H9 (cell line): ENCODE measurements at regions not wholly inside any gene's neighbourhood (a gene's known extent, or its start where the extent isn't known, plus 50 kb on each side); places are given as distances from the start of the nearest gene placed in this dataset.

ENCODE experiments used
- DNase-seq: peaks from one replicate; pipeline ENCODE4 v3.0.0-alpha.2; 2017
- H2AFZ ChIP-seq: one replicate; pipeline ENCODE4 v1.6.1; 2013; ENCODE audit warnings: mild to moderate bottlenecking, low read length, control low read depth, moderate library complexity
- H2AK5ac ChIP-seq: 2 replicates; pipeline ENCODE4 v1.6.1; 2013; ENCODE audit warnings: low read length, control low read depth, mixed read lengths; ENCODE audit not compliant: insufficient read length
- H2BK120ac ChIP-seq: one replicate; pipeline ENCODE4 v1.6.1; 2013; ENCODE audit warnings: low read depth, mild to moderate bottlenecking, low read length, control low read depth, inconsistent platforms; ENCODE audit not compliant: poor library complexity, severe bottlenecking
- H2BK12ac ChIP-seq: 2 replicates; pipeline ENCODE4 v1.6.1; 2013; ENCODE audit warnings: low read length, control low read depth, mixed read lengths, low read depth; ENCODE audit not compliant: insufficient read length
- H2BK15ac ChIP-seq: 2 replicates; pipeline ENCODE4 v1.6.1; 2013; ENCODE audit warnings: low read depth, low read length, control low read depth
- H2BK20ac ChIP-seq: one replicate; pipeline ENCODE4 v1.6.1; 2013; ENCODE audit warnings: low read depth, mild to moderate bottlenecking, low read length, control low read depth, inconsistent platforms; ENCODE audit not compliant: poor library complexity, severe bottlenecking
- H2BK5ac ChIP-seq: 2 replicates; pipeline ENCODE4 v1.6.1; 2013; ENCODE audit warnings: low read length, control low read depth, mixed read lengths; ENCODE audit not compliant: insufficient read length
- H3K14ac ChIP-seq: 2 replicates; pipeline ENCODE4 v1.6.1; 2013; ENCODE audit warnings: low read length, control low read depth; ENCODE audit not compliant: insufficient read depth
- H3K18ac ChIP-seq: 2 replicates; pipeline ENCODE4 v1.6.1; 2013; ENCODE audit warnings: low read depth, mild to moderate bottlenecking, mixed read lengths, low read length, control low read depth; ENCODE audit not compliant: insufficient read length
- H3K23ac ChIP-seq: 2 replicates; pipeline ENCODE4 v1.6.1; 2013; ENCODE audit warnings: low read length, control low read depth, mixed read lengths, low read depth; ENCODE audit not compliant: insufficient read length
- H3K23me2 ChIP-seq: 2 replicates; pipeline ENCODE4 v1.6.1; 2013; ENCODE audit warnings: low read depth, mild to moderate bottlenecking, mixed read lengths, low read length, control low read depth; ENCODE audit not compliant: insufficient read length, poor library complexity, severe bottlenecking
- H3K27ac ChIP-seq: 2 replicates; pipeline ENCODE4 v1.5.1; 2013; ENCODE audit warnings: low read length, control low read depth, mixed read lengths, low read depth; ENCODE audit not compliant: insufficient read length
- H3K27me3 ChIP-seq: 2 replicates; pipeline ENCODE4 v1.6.1; 2013; ENCODE audit warnings: low read length, control low read depth, inconsistent platforms; ENCODE audit not compliant: insufficient read depth
- H3K4ac ChIP-seq: 2 replicates; pipeline ENCODE4 v1.6.1; 2013; ENCODE audit warnings: low read depth, mild to moderate bottlenecking, control low read depth, inconsistent platforms, low read length, moderate library complexity
- H3K4me1 ChIP-seq: 2 replicates; pipeline ENCODE4 v1.6.1; 2013; ENCODE audit warnings: low read length, control low read depth, inconsistent platforms; ENCODE audit not compliant: insufficient read depth
- H3K4me2 ChIP-seq: 2 replicates; pipeline ENCODE4 v1.6.1; 2013; ENCODE audit warnings: low read length, control low read depth, mixed read lengths; ENCODE audit not compliant: insufficient read length, insufficient read depth
- H3K56ac ChIP-seq: 2 replicates; pipeline ENCODE4 v1.6.1; 2013; ENCODE audit warnings: low read depth, mild to moderate bottlenecking, mixed read lengths, low read length, control low read depth; ENCODE audit not compliant: insufficient read length
- H3K79me1 ChIP-seq: 2 replicates; pipeline ENCODE4 v1.6.1; 2013; ENCODE audit warnings: low read depth, mild to moderate bottlenecking, moderate library complexity, low read length, control low read depth, inconsistent platforms; ENCODE audit not compliant: insufficient read depth, poor library complexity, severe bottlenecking
- H3K79me2 ChIP-seq: 2 replicates; pipeline ENCODE4 v1.6.1; 2013; ENCODE audit warnings: low read length, control low read depth, inconsistent platforms; ENCODE audit not compliant: insufficient read depth
- H3K9ac ChIP-seq: 2 replicates; pipeline ENCODE4 v1.6.1; 2013; ENCODE audit warnings: low read length, control low read depth, mixed read lengths; ENCODE audit not compliant: insufficient read length; ENCODE audit errors: extremely low read depth
- H3K9me3 ChIP-seq: one replicate; pipeline ENCODE4 v1.6.1; 2013; ENCODE audit warnings: low read depth, low read length, inconsistent platforms; ENCODE audit not compliant: control insufficient read depth
- H3T11ph ChIP-seq: one replicate; pipeline ENCODE4 v1.6.1; 2013; ENCODE audit warnings: mild to moderate bottlenecking, low read length, control low read depth, inconsistent platforms
- H4K20me1 ChIP-seq: one replicate; pipeline ENCODE4 v1.6.1; 2013; ENCODE audit not compliant: control insufficient read depth, insufficient read length, insufficient read depth
- H4K5ac ChIP-seq: 2 replicates; pipeline ENCODE4 v1.6.1; 2013; ENCODE audit warnings: low read depth, mild to moderate bottlenecking, mixed read lengths, low read length, control low read depth; ENCODE audit not compliant: insufficient read length
- H4K8ac ChIP-seq: replicated peaks from 2 replicates; pipeline ENCODE4 v1.6.1; 2013; ENCODE audit warnings: low read length, control low read depth, mixed read lengths, low read depth; ENCODE audit not compliant: insufficient read length
- H4K91ac ChIP-seq: 2 replicates; pipeline ENCODE4 v1.6.1; 2013; ENCODE audit warnings: low read depth, mild to moderate bottlenecking, moderate library complexity, mixed read lengths, low read length, control low read depth; ENCODE audit not compliant: insufficient read length
- H3K27ac Mint-ChIP-seq, 3 experiments: 2 replicates in 2 of 3; 3 replicates in 1 of 3; pipeline ENCODE4 v1.8.0; 2020 to 2021; ENCODE audit warnings: mixed read lengths in 3 of 3, mild to moderate bottlenecking in 1 of 3, moderate library complexity in 1 of 3
- H3K27me3 Mint-ChIP-seq: 2 replicates; pipeline ENCODE4 v1.8.0; 2021; ENCODE audit warnings: low read depth, mild to moderate bottlenecking, moderate library complexity, mixed read lengths
- H3K36me3 Mint-ChIP-seq, 3 experiments: 2 replicates in 2 of 3; 3 replicates in 1 of 3; pipeline ENCODE4 v1.8.0; 2020 to 2021; ENCODE audit warnings: low read depth in 3 of 3, mixed read lengths in 3 of 3; ENCODE audit not compliant: insufficient read depth in 1 of 3
- H3K4me1 Mint-ChIP-seq, 2 experiments: 2 replicates each; pipeline ENCODE4 v1.8.0; 2020; ENCODE audit warnings: mixed read lengths in 2 of 2
- H3K4me3 Mint-ChIP-seq, 2 experiments: 2 replicates in 1 of 2; 3 replicates in 1 of 2; pipeline ENCODE4 v1.8.0; 2020 to 2021; ENCODE audit warnings: mild to moderate bottlenecking in 2 of 2, mixed read lengths in 2 of 2, moderate library complexity in 1 of 2
- H3K9me3 Mint-ChIP-seq, 2 experiments: 2 replicates in 1 of 2; 3 replicates in 1 of 2; pipeline ENCODE4 v1.8.0; 2020; ENCODE audit warnings: mild to moderate bottlenecking in 2 of 2, mixed read lengths in 2 of 2, moderate library complexity in 1 of 2
- WGBS: extraction: QIAGEN DNeasy Blood & Tissue Kit; methylation state at CpG from one replicate; pipeline ENCODE4 v1.1.7; 2013; ENCODE audit warnings: missing lambda C conversion rate, low lambda C conversion rate, mixed read lengths; ENCODE audit not compliant: insufficient read length; ENCODE audit errors: extremely low coverage; 5-methylcytosine and 5-hydroxymethylcytosine counted together
- TF ChIP-seq, protein P1 (sequence below): fragments of 200-600 bp; sonication (generic); conservative IDR thresholded peaks from 3 replicates; pipeline ENCODE4 v1.8.0; 2021; ENCODE audit warnings: antibody characterized with exemption, mild to moderate bottlenecking

DNA sequence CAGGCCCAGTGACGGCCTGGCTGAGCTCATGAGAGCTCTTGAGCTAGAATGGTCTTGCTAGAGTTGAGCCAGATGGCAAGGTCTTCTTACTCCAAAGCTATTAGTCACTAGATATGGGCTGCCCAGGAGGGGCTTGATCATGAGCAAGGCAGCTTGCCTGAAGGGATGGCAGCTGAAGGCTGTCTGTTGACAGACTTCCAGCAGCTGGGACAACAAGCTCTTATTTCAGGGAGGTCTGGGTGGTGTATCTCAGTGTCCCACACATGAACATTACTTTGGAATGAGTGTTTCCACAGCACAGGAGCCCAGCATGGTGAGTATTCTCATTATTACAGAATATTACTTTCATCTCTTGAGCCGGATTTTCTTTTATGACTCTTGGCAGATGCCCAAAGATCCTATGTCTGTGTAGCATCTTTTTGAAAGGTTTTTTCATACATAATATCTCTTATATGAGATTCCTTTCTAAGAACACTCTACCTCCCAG is 414.1 kb downstream of the ARHGEF28 start:
- DNase-seq, result no peak
- TF ChIP-seq, protein P1, sequence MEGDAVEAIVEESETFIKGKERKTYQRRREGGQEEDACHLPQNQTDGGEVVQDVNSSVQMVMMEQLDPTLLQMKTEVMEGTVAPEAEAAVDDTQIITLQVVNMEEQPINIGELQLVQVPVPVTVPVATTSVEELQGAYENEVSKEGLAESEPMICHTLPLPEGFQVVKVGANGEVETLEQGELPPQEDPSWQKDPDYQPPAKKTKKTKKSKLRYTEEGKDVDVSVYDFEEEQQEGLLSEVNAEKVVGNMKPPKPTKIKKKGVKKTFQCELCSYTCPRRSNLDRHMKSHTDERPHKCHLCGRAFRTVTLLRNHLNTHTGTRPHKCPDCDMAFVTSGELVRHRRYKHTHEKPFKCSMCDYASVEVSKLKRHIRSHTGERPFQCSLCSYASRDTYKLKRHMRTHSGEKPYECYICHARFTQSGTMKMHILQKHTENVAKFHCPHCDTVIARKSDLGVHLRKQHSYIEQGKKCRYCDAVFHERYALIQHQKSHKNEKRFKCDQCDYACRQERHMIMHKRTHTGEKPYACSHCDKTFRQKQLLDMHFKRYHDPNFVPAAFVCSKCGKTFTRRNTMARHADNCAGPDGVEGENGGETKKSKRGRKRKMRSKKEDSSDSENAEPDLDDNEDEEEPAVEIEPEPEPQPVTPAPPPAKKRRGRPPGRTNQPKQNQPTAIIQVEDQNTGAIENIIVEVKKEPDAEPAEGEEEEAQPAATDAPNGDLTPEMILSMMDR, result no peak
- Histone ChIP-seq H3K79me2 (no peaks in the 10 kb centered on the region), H4K5ac (no peak overlapping the region), H3K14ac (no peak overlapping the region), H3K4me1 (no peaks in the 10 kb centered on the region), H2BK120ac (no peak overlapping the region), H4K91ac (no peak overlapping the region), H3K27ac (no peak overlapping the region), H3K9ac (no peak overlapping the region), H3K23ac (no peak overlapping the region), H2BK5ac (no peak overlapping the region), H3K18ac (no peak overlapping the region), H3T11ph (no peak overlapping the region), H2AFZ (no peak overlapping the region), H3K23me2 (no peaks in the 10 kb centered on the region), H4K8ac (no peak overlapping the region), H3K79me1 (no peaks in the 10 kb centered on the region), H2BK12ac (no peak overlapping the region), H2AK5ac (no peak overlapping the region), H2BK15ac (no peak overlapping the region), H2BK20ac (no peak overlapping the region), H3K56ac (no peak overlapping the region), H3K4me2 (no peak overlapping the region), H3K4ac (no peak overlapping the region), H4K20me1 (no peaks in the 10 kb centered on the region), H3K27me3 (no peaks in the 10 kb centered on the region), H3K9me3 (no peaks in the 10 kb centered on the region)
- Mint-ChIP-seq H3K9me3 (peaks cover 0 to 3% of the 10 kb centered on the region in 2 experiments; a peak in 1 of 5 replicates), H3K36me3 (no peaks in the 10 kb centered on the region), H3K27ac (no peak overlapping the region; a peak in 1 of 7 replicates), H3K27me3 (no peaks in the 10 kb centered on the region), H3K4me1 (peaks cover 11 to 12% of the 10 kb centered on the region in 2 experiments), H3K4me3 (no peak overlapping the region)
- no CpG with 5 or more reads among the region's 2 CpGs for WGBS
